H9 (cell line): ENCODE measurements at regions not wholly inside any gene's neighbourhood (a gene's known extent, or its start where the extent isn't known, plus 50 kb on each side); places are given as distances from the start of the nearest gene placed in this dataset.

Experiments used
- DNase-seq: peaks from one replicate; pipeline ENCODE4 v3.0.0-alpha.2; 2017
- H2AFZ ChIP-seq: one replicate; pipeline ENCODE4 v1.6.1; 2013; ENCODE audit warnings: mild to moderate bottlenecking, low read length, control low read depth, moderate library complexity
- H2AK5ac ChIP-seq: 2 replicates; pipeline ENCODE4 v1.6.1; 2013; ENCODE audit warnings: low read length, control low read depth, mixed read lengths; ENCODE audit not compliant: insufficient read length
- H2BK120ac ChIP-seq: one replicate; pipeline ENCODE4 v1.6.1; 2013; ENCODE audit warnings: low read depth, mild to moderate bottlenecking, low read length, control low read depth, inconsistent platforms; ENCODE audit not compliant: poor library complexity, severe bottlenecking
- H2BK12ac ChIP-seq: 2 replicates; pipeline ENCODE4 v1.6.1; 2013; ENCODE audit warnings: low read length, control low read depth, mixed read lengths, low read depth; ENCODE audit not compliant: insufficient read length
- H2BK15ac ChIP-seq: 2 replicates; pipeline ENCODE4 v1.6.1; 2013; ENCODE audit warnings: low read depth, low read length, control low read depth
- H2BK20ac ChIP-seq: one replicate; pipeline ENCODE4 v1.6.1; 2013; ENCODE audit warnings: low read depth, mild to moderate bottlenecking, low read length, control low read depth, inconsistent platforms; ENCODE audit not compliant: poor library complexity, severe bottlenecking
- H2BK5ac ChIP-seq: 2 replicates; pipeline ENCODE4 v1.6.1; 2013; ENCODE audit warnings: low read length, control low read depth, mixed read lengths; ENCODE audit not compliant: insufficient read length
- H3K14ac ChIP-seq: 2 replicates; pipeline ENCODE4 v1.6.1; 2013; ENCODE audit warnings: low read length, control low read depth; ENCODE audit not compliant: insufficient read depth
- H3K18ac ChIP-seq: 2 replicates; pipeline ENCODE4 v1.6.1; 2013; ENCODE audit warnings: low read depth, mild to moderate bottlenecking, mixed read lengths, low read length, control low read depth; ENCODE audit not compliant: insufficient read length
- H3K23ac ChIP-seq: 2 replicates; pipeline ENCODE4 v1.6.1; 2013; ENCODE audit warnings: low read length, control low read depth, mixed read lengths, low read depth; ENCODE audit not compliant: insufficient read length
- H3K23me2 ChIP-seq: 2 replicates; pipeline ENCODE4 v1.6.1; 2013; ENCODE audit warnings: low read depth, mild to moderate bottlenecking, mixed read lengths, low read length, control low read depth; ENCODE audit not compliant: insufficient read length, poor library complexity, severe bottlenecking
- H3K27ac ChIP-seq: 2 replicates; pipeline ENCODE4 v1.5.1; 2013; ENCODE audit warnings: low read length, control low read depth, mixed read lengths, low read depth; ENCODE audit not compliant: insufficient read length
- H3K27me3 ChIP-seq: 2 replicates; pipeline ENCODE4 v1.6.1; 2013; ENCODE audit warnings: low read length, control low read depth, inconsistent platforms; ENCODE audit not compliant: insufficient read depth
- H3K4ac ChIP-seq: 2 replicates; pipeline ENCODE4 v1.6.1; 2013; ENCODE audit warnings: low read depth, mild to moderate bottlenecking, control low read depth, inconsistent platforms, low read length, moderate library complexity
- H3K4me1 ChIP-seq: 2 replicates; pipeline ENCODE4 v1.6.1; 2013; ENCODE audit warnings: low read length, control low read depth, inconsistent platforms; ENCODE audit not compliant: insufficient read depth
- H3K4me2 ChIP-seq: 2 replicates; pipeline ENCODE4 v1.6.1; 2013; ENCODE audit warnings: low read length, control low read depth, mixed read lengths; ENCODE audit not compliant: insufficient read length, insufficient read depth
- H3K56ac ChIP-seq: 2 replicates; pipeline ENCODE4 v1.6.1; 2013; ENCODE audit warnings: low read depth, mild to moderate bottlenecking, mixed read lengths, low read length, control low read depth; ENCODE audit not compliant: insufficient read length
- H3K79me1 ChIP-seq: 2 replicates; pipeline ENCODE4 v1.6.1; 2013; ENCODE audit warnings: low read depth, mild to moderate bottlenecking, moderate library complexity, low read length, control low read depth, inconsistent platforms; ENCODE audit not compliant: insufficient read depth, poor library complexity, severe bottlenecking
- H3K79me2 ChIP-seq: 2 replicates; pipeline ENCODE4 v1.6.1; 2013; ENCODE audit warnings: low read length, control low read depth, inconsistent platforms; ENCODE audit not compliant: insufficient read depth
- H3K9ac ChIP-seq: 2 replicates; pipeline ENCODE4 v1.6.1; 2013; ENCODE audit warnings: low read length, control low read depth, mixed read lengths; ENCODE audit not compliant: insufficient read length; ENCODE audit errors: extremely low read depth
- H3K9me3 ChIP-seq: one replicate; pipeline ENCODE4 v1.6.1; 2013; ENCODE audit warnings: low read depth, low read length, inconsistent platforms; ENCODE audit not compliant: control insufficient read depth
- H3T11ph ChIP-seq: one replicate; pipeline ENCODE4 v1.6.1; 2013; ENCODE audit warnings: mild to moderate bottlenecking, low read length, control low read depth, inconsistent platforms
- H4K20me1 ChIP-seq: one replicate; pipeline ENCODE4 v1.6.1; 2013; ENCODE audit not compliant: control insufficient read depth, insufficient read length, insufficient read depth
- H4K5ac ChIP-seq: 2 replicates; pipeline ENCODE4 v1.6.1; 2013; ENCODE audit warnings: low read depth, mild to moderate bottlenecking, mixed read lengths, low read length, control low read depth; ENCODE audit not compliant: insufficient read length
- H4K8ac ChIP-seq: replicated peaks from 2 replicates; pipeline ENCODE4 v1.6.1; 2013; ENCODE audit warnings: low read length, control low read depth, mixed read lengths, low read depth; ENCODE audit not compliant: insufficient read length
- H4K91ac ChIP-seq: 2 replicates; pipeline ENCODE4 v1.6.1; 2013; ENCODE audit warnings: low read depth, mild to moderate bottlenecking, moderate library complexity, mixed read lengths, low read length, control low read depth; ENCODE audit not compliant: insufficient read length
- H3K27ac Mint-ChIP-seq, 3 experiments: 2 replicates in 2 of 3; 3 replicates in 1 of 3; pipeline ENCODE4 v1.8.0; 2020 to 2021; ENCODE audit warnings: mixed read lengths in 3 of 3, mild to moderate bottlenecking in 1 of 3, moderate library complexity in 1 of 3
- H3K27me3 Mint-ChIP-seq: 2 replicates; pipeline ENCODE4 v1.8.0; 2021; ENCODE audit warnings: low read depth, mild to moderate bottlenecking, moderate library complexity, mixed read lengths
- H3K36me3 Mint-ChIP-seq, 3 experiments: 2 replicates in 2 of 3; 3 replicates in 1 of 3; pipeline ENCODE4 v1.8.0; 2020 to 2021; ENCODE audit warnings: low read depth in 3 of 3, mixed read lengths in 3 of 3; ENCODE audit not compliant: insufficient read depth in 1 of 3
- H3K4me1 Mint-ChIP-seq, 2 experiments: 2 replicates each; pipeline ENCODE4 v1.8.0; 2020; ENCODE audit warnings: mixed read lengths in 2 of 2
- H3K4me3 Mint-ChIP-seq, 2 experiments: 2 replicates in 1 of 2; 3 replicates in 1 of 2; pipeline ENCODE4 v1.8.0; 2020 to 2021; ENCODE audit warnings: mild to moderate bottlenecking in 2 of 2, mixed read lengths in 2 of 2, moderate library complexity in 1 of 2
- H3K9me3 Mint-ChIP-seq, 2 experiments: 2 replicates in 1 of 2; 3 replicates in 1 of 2; pipeline ENCODE4 v1.8.0; 2020; ENCODE audit warnings: mild to moderate bottlenecking in 2 of 2, mixed read lengths in 2 of 2, moderate library complexity in 1 of 2
- WGBS: extraction: QIAGEN DNeasy Blood & Tissue Kit; methylation state at CpG from one replicate; pipeline ENCODE4 v1.1.7; 2013; ENCODE audit warnings: missing lambda C conversion rate, low lambda C conversion rate, mixed read lengths; ENCODE audit not compliant: insufficient read length; ENCODE audit errors: extremely low coverage; 5-methylcytosine and 5-hydroxymethylcytosine counted together
- TF ChIP-seq, protein P1 (sequence below): fragments of 200-600 bp; sonication (generic); conservative IDR thresholded peaks from 3 replicates; pipeline ENCODE4 v1.8.0; 2021; ENCODE audit warnings: antibody characterized with exemption, mild to moderate bottlenecking

DNA sequence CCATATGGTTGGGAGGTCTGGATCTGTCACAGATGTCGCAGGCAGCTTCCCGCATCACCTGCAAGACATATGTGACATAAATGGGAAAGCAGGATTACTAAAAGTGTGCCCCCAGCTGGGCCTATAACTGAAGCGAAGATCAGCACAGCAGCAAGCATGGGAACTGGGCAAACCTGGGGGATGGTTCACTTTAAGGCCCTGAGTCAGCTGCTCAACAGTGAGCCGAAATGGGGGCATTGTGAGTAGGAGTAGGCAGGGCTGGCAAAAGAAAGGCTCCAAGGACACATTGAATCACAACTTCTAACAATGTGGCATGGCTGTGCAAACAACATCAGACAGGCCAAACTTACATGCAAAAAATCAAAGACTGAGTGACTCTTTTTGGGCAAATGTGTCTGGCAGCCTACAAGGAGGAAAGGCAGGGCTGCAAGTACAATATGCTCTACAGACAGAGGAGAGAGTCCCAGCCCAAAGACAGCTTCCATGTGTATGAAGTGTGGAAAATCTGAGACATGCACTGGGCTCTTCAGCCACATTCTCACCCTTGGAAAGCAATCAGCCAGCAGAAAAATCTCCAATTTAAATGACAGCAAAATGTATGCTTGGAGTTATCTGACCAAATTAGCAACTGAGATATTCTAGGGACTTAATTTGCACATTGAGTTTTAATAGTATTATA is 531.0 kb upstream of the MMS22L start:
- H3K36me3 Mint-ChIP-seq = peaks cover 0 to 24% (median 0%) of the 10 kb centered on the region in 3 experiments; a peak in 2 of 7 replicates
- Histone ChIP-seq H3K23ac (no peak overlapping the region), H2BK5ac (no peak overlapping the region), H3K27me3 (no peaks in the 10 kb centered on the region), H2AK5ac (no peak overlapping the region), H3K79me2 (no peaks in the 10 kb centered on the region), H4K20me1 (no peaks in the 10 kb centered on the region), H4K5ac (no peak overlapping the region), H2BK120ac (no peak overlapping the region), H3K56ac (no peak overlapping the region), H3K4ac (no peak overlapping the region), H3K79me1 (no peaks in the 10 kb centered on the region), H3K4me1 (peaks cover 16% of the 10 kb centered on the region), H2BK20ac (no peak overlapping the region), H3K18ac (no peak overlapping the region), H2BK15ac (no peak overlapping the region), H4K91ac (no peak overlapping the region), H3K14ac (no peak overlapping the region), H3K27ac (no peak overlapping the region), H3K23me2 (no peaks in the 10 kb centered on the region), H4K8ac (no peak overlapping the region), H3K4me2 (no peak overlapping the region), H2BK12ac (no peak overlapping the region), H3T11ph (no peak overlapping the region), H2AFZ (no peak overlapping the region), H3K9ac (no peak overlapping the region), H3K9me3 (no peaks in the 10 kb centered on the region)
- H3K27me3 Mint-ChIP-seq = no peaks in the 10 kb centered on the region
- no peak for DNase-seq
- H3K4me1 Mint-ChIP-seq = peaks cover 28 to 50% of the 10 kb centered on the region in 2 experiments
- H3K27ac Mint-ChIP-seq = peak overlapping the region in 2 of 3 experiments; percentile 7 to 16; a peak in 5 of 7 replicates
- WGBS = no CpG with 5 or more reads among the region's 4 CpGs
- H3K9me3 Mint-ChIP-seq = no peaks in the 10 kb centered on the region
- TF ChIP-seq, protein P1, sequence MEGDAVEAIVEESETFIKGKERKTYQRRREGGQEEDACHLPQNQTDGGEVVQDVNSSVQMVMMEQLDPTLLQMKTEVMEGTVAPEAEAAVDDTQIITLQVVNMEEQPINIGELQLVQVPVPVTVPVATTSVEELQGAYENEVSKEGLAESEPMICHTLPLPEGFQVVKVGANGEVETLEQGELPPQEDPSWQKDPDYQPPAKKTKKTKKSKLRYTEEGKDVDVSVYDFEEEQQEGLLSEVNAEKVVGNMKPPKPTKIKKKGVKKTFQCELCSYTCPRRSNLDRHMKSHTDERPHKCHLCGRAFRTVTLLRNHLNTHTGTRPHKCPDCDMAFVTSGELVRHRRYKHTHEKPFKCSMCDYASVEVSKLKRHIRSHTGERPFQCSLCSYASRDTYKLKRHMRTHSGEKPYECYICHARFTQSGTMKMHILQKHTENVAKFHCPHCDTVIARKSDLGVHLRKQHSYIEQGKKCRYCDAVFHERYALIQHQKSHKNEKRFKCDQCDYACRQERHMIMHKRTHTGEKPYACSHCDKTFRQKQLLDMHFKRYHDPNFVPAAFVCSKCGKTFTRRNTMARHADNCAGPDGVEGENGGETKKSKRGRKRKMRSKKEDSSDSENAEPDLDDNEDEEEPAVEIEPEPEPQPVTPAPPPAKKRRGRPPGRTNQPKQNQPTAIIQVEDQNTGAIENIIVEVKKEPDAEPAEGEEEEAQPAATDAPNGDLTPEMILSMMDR = no peak
- no peak overlapping the region for H3K4me3 Mint-ChIP-seq
